Thoracic aorta (tissue), 2 donors: ENCODE measurements at regions not wholly inside any gene's neighbourhood (a gene's known extent, or its start where the extent isn't known, plus 50 kb on each side); places are given as distances from the start of the nearest gene placed in this dataset.

ENCODE experiments used
- ATAC-seq: fragments of 150-250 bp; one replicate; pipeline ENCODE4 v1.8.0; 2017; ENCODE audit warnings: low read depth; ENCODE audit not compliant: insufficient number of reproducible peaks, low FRiP score
- DNase-seq: peaks from one replicate; pipeline ENCODE4 v3.0.0-alpha.2; 2020; ENCODE audit warnings: low spot score
- H3K27ac ChIP-seq, 2 donors: fragments of 200-600 bp; sonication (generic); 1 replicate in 1 of 2; 2 replicates in 1 of 2; pipeline ENCODE4 v1.5.1; 2016; ENCODE audit warnings: mild to moderate bottlenecking in 2 of 2, moderate library complexity in 2 of 2
- H3K27me3 ChIP-seq: fragments of 200-600 bp; sonication (generic); replicated peaks from 2 replicates; pipeline ENCODE4 v1.6.0; 2016; ENCODE audit warnings: mild to moderate bottlenecking; ENCODE audit not compliant: insufficient read depth
- H3K36me3 ChIP-seq: fragments of 200-600 bp; sonication (generic); one replicate; pipeline ENCODE4 v1.5.1; 2016
- H3K4me1 ChIP-seq, 2 donors: fragments of 200-600 bp; sonication (generic); 1 replicate in 1 of 2; 2 replicates in 1 of 2; pipeline versions ENCODE4 v1.5.1 to v1.6.0; 2016; ENCODE audit warnings: low read depth in 2 of 2, mild to moderate bottlenecking in 1 of 2; ENCODE audit not compliant: control insufficient read depth in 1 of 2
- H3K4me3 ChIP-seq: fragments of 200-600 bp; sonication (generic); 2 replicates; pipeline ENCODE4 v1.5.1; 2016; ENCODE audit warnings: mild to moderate bottlenecking
- H3K9me3 ChIP-seq: fragments of 200-600 bp; sonication (generic); 2 replicates; pipeline ENCODE4 v1.5.1; 2016
- CTCF ChIP-seq: fragments of 200-600 bp; sonication (generic); IDR thresholded peaks from one replicate; pipeline ENCODE4 v1.5.1; 2019; ENCODE audit warnings: antibody characterized with exemption

GRCh38 chr4:126486377-126486776 is 1146.4 kb upstream of the INTU start:
- no peaks in the 10 kb centered on the region for H3K9me3 ChIP-seq
- H3K36me3 ChIP-seq = no peaks in the 10 kb centered on the region
- H3K27ac ChIP-seq = no peak overlapping the region
- no peak for ATAC-seq
- no peaks in the 10 kb centered on the region for H3K4me1 ChIP-seq
- DNase-seq = no peak
- H3K27me3 ChIP-seq = no peaks in the 10 kb centered on the region
- no peak overlapping the region for H3K4me3 ChIP-seq
- no peak for TF ChIP-seq CTCF

GRCh38 chr4:126489826-126490463 is 1142.8 kb upstream of the INTU start:
- no peak for TF ChIP-seq CTCF
- ATAC-seq (no peak), DNase-seq (no peak)
- H3K4me3 ChIP-seq = no peak overlapping the region
- no peaks in the 10 kb centered on the region for H3K4me1 ChIP-seq
- H3K9me3 ChIP-seq = no peaks in the 10 kb centered on the region
- H3K27ac ChIP-seq = no peak overlapping the region
- H3K36me3 ChIP-seq = no peaks in the 10 kb centered on the region
- H3K27me3 ChIP-seq = no peaks in the 10 kb centered on the region

GRCh38 chr4:126495163-126495752 is 1137.5 kb upstream of the INTU start:
- Histone ChIP-seq H3K9me3 (no peaks in the 10 kb centered on the region), H3K27me3 (no peaks in the 10 kb centered on the region), H3K27ac (no peak overlapping the region), H3K4me3 (no peak overlapping the region), H3K36me3 (no peaks in the 10 kb centered on the region), H3K4me1 (no peaks in the 10 kb centered on the region)
- TF ChIP-seq CTCF = no peak
- ATAC-seq = no peak
- DNase-seq = no peak

DNA sequence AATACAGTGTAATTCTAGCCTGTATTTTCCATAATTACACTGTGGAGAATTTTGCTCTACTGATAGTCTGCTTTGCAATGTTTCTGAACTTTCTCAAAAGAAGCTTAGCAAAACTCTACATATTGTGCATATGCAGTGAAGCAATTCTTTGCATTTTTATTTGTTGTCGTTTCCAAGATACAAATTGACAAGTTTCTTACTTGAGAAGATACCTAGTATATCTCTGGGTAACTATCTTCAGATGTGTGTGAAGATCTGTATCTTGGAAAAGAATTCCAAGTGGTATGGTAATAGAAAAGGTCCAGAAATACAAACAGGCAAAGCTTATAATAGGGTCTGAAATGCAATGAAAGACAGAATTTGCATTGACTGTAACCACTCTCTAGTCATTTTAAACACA is 1119.8 kb upstream of the INTU start:
- Histone ChIP-seq H3K4me3 (no peak overlapping the region), H3K27ac (no peak overlapping the region), H3K27me3 (no peaks in the 10 kb centered on the region), H3K4me1 (no peaks in the 10 kb centered on the region), H3K9me3 (no peaks in the 10 kb centered on the region), H3K36me3 (no peaks in the 10 kb centered on the region)
- DNase-seq (no peak), ATAC-seq (no peak)
- TF ChIP-seq CTCF = no peak

GRCh38 chr4:126513596-126513995 is 1119.2 kb upstream of the INTU start:
- no peaks in the 10 kb centered on the region for H3K36me3 ChIP-seq
- H3K9me3 ChIP-seq = no peaks in the 10 kb centered on the region
- DNase-seq (no peak), ATAC-seq (no peak)
- H3K27ac ChIP-seq = no peak overlapping the region
- no peaks in the 10 kb centered on the region for H3K4me1 ChIP-seq
- TF ChIP-seq CTCF = no peak
- H3K27me3 ChIP-seq = no peaks in the 10 kb centered on the region
- no peak overlapping the region for H3K4me3 ChIP-seq
